ENCODE measurements at regions not wholly inside any gene's neighbourhood (a gene's known extent, or its start where the extent isn't known, plus 50 kb on each side); places are given as distances from the start of the nearest gene placed in this dataset.

DNA sequence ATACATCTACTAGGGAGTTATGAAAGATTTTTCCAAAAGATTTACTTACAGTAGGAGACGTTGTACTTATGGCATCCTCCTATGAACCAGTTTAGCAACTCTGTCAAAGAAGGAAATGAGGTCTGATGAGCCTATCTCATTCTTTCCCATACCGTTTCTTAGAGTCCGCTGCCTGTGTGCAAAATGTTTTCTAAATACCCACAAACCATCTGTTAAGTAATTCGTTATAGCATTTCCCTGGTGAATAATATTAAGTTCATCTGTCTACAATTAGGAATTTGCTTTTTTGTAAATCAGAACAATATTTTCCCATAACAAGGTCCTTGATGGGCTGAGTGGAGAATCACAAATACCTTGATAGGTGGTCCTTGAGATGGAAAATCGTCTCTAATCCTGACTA lies 178.8 kb upstream of the TMTC4 start:
- TF ChIP-seq GATA2 (IDR thresholded peaks at IDR 0.05; ENCODE audit: low read depth, low read length): no peak
- TF ChIP-seq GATA3 (IDR thresholded peaks at IDR 0.05; ENCODE audit: low read depth, low read length): no peak

DNA sequence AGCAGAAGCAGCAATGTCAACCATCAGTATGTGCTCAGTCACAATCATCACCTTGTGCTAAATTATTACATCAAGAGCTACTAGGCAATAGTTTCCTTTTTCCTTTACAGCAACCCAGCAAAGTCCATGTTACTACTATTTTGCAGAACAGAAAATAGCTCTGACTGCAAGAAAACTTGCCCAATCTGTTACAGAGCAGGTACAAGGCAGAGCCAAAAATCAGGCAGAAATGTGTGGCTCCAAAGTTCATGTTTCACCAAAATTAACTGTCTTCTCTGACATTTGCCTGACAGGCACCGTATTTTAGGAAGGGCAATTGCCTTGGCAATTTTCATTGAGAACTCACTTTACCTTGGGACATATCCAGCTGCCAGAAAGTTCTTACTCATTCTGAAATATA lies 177.6 kb upstream of the TMTC4 start:
- TF ChIP-seq GATA3 (IDR thresholded peaks at IDR 0.05; ENCODE audit: low read depth, low read length) (no peak), GATA2 (IDR thresholded peaks at IDR 0.05; ENCODE audit: low read depth, low read length) (no peak)

DNA sequence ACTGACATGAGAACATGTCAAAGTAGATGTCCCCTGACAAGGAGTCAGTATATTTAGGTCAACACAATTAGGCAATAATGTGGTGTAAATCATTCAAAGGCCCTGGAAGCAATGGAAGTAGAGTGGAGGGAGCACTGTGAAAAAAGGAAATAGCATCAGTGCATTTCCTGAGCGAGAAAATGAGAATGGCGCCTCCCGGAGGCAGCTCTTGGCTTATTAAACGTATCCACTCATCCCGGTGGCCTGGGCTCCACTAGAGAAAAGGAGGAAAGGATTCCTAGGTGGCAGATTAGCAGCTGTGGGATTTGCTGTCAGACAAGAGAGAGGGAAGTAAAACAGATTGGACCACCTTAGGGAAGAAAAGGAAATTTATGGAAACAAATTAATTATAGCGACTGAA lies 173.7 kb upstream of the TMTC4 start:
- TF ChIP-seq GATA3 (IDR thresholded peaks at IDR 0.05; ENCODE audit: low read depth, low read length): no peak
- no peak for TF ChIP-seq GATA2 (IDR thresholded peaks at IDR 0.05; ENCODE audit: low read depth, low read length)

DNA sequence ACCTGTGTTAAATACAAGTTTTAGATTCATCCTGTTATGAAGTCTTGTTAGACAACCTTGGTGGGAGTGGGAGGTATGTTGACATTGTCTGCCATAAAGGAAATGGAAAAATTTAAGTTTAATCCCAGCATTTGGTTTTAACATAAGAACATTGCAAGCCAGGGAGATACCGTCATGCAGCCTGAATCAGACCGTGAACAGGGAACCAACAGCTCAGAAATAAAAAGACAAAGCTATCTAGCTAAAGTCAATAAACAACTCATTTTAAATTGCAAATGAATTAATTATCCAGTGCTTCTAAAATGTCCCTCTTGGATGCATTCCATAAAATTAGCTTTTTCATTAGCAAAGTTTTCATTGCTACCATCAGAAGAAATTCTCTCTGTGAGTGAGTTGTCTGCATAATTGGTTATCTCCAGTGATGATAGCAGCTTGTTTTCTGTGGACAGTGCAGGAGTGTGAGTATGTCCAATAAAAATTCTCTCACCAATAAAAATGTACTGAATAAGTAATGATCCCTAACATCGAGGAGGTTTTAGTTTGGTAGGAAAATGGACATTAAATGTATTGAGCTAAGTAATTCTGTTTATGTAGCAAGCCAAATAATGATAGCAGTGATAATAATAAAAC lies 170.6 kb upstream of the TMTC4 start:
- no peak for TF ChIP-seq GATA3 (IDR thresholded peaks at IDR 0.05; ENCODE audit: low read depth, low read length)
- no peak for TF ChIP-seq GATA2 (IDR thresholded peaks at IDR 0.05; ENCODE audit: low read depth, low read length)

DNA sequence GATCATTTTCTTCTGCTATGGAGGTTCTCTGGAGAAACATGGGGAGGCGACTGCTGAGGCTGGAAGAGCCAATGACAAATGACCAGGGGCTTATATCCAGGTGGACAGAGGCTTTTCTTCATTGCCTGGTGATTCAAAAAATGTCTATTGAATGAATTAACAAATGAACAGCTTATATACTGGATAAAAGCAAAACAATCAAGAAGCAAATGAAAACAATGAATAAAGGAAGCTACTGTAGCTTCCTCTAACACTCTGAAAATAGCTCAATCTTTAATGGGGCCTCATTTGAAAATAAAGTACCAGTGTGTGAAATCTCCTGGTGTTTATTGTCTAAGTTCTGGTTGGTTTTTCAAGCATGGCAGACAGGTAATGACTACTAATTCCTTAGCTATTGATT lies 167.5 kb upstream of the TMTC4 start:
- TF ChIP-seq GATA3 (IDR thresholded peaks at IDR 0.05; ENCODE audit: low read depth, low read length): no peak
- no peak for TF ChIP-seq GATA2 (IDR thresholded peaks at IDR 0.05; ENCODE audit: low read depth, low read length)

DNA sequence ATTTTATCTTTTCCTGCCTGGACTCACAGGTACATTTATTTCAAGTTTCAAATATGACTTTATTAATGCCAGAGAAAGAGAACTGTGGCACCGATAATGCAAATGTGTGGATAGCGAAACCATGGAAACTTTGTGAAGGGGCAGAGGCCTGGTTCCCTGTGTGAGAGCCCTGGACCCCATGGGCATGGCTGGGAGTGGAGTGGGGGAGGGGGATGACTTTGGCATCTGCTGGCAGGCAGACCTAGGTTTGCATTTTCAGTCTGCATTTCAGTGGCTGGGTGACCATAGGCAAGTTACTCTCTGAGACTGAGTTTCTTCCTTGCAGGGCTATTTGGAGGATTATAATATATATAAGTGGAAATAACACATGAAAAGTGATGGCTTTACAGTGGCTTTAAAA lies 163.8 kb upstream of the TMTC4 start:
- TF ChIP-seq GATA3 (IDR thresholded peaks at IDR 0.05; ENCODE audit: low read depth, low read length): no peak
- TF ChIP-seq GATA2 (IDR thresholded peaks at IDR 0.05; ENCODE audit: low read depth, low read length): no peak

DNA sequence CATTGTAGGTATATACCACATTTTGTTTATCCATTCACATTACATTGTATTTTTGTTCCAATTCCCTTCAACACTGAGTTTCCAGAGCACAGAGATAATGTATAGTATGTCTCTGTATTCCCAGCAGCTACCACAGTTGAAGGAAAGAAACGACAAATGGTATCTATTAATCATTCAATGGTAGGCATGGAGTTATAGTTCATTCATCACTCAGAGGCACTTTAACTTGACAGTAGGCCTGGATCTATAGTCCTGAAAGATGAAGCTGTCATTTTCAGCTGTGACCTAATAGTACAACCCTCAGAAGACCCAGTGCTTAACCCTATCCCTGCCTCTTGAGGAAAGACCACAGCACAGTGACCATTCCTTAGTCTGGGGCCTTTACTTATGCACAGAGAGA lies 163.0 kb upstream of the TMTC4 start:
- TF ChIP-seq GATA2 (IDR thresholded peaks at IDR 0.05; ENCODE audit: low read depth, low read length) (no peak), GATA3 (IDR thresholded peaks at IDR 0.05; ENCODE audit: low read depth, low read length) (no peak)

DNA sequence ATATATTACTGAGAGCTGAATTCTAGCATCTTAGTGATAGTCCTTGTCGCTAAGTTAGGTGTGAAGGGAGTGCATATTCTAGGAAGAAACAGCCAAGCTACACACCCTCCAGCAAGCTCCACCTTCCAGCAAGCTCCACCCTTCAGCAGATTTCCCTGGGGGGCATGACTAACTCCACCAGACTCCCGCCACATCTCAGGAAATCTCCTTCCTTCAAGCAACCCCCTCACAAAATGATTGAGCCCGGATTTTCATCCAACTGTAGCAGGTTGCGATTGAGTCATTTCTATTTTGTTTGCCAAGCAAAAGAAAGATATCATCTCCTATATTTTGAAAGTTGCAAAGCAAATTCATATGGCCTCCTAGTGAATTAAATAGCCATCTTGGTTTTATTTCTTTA lies 162.1 kb upstream of the TMTC4 start:
- TF ChIP-seq GATA3 (IDR thresholded peaks at IDR 0.05; ENCODE audit: low read depth, low read length) (no peak), GATA2 (IDR thresholded peaks at IDR 0.05; ENCODE audit: low read depth, low read length) (no peak)

DNA sequence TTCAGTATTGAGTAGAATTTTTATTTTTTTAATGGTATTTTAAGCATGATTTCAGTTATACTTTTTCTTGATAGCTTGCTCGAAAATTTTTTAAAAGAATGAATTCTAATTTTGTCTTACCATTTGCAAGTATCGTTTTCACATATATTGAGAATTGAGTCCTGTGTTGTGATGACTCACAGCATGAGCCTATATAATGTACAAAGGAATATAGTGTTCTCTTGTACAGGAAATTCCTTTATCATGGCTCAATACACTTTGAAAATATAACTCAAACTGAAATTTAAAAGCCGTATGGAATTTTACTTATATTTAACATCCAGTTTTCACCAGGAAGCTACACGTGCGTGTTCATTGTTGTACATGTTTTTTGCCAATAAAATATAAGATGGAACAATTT lies 161.1 kb upstream of the TMTC4 start:
- TF ChIP-seq GATA2 (IDR thresholded peaks at IDR 0.05; ENCODE audit: low read depth, low read length) (no peak), GATA3 (IDR thresholded peaks at IDR 0.05; ENCODE audit: low read depth, low read length) (no peak)

DNA sequence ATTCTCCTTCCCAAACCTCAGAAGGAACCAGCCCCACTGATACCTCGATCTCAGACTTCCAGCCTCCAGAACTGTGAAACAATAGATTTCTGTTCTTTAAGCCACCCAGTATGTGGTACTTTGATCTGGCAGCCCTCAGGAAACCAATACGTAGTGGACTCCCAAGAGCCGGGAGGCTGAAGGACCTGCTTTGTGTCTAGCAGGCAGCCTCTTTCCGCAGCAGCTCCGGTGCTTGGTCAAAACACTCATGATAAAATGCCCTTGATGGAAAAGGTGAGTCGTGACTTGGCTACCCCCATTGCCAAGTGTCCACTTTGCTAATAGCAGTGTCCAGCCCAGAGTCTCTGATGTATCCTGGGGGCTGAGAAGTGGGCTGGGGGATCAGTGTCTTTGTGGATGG lies 158.8 kb upstream of the TMTC4 start:
- TF ChIP-seq GATA2 (IDR thresholded peaks at IDR 0.05; ENCODE audit: low read depth, low read length): no peak
- no peak for TF ChIP-seq GATA3 (IDR thresholded peaks at IDR 0.05; ENCODE audit: low read depth, low read length)

DNA sequence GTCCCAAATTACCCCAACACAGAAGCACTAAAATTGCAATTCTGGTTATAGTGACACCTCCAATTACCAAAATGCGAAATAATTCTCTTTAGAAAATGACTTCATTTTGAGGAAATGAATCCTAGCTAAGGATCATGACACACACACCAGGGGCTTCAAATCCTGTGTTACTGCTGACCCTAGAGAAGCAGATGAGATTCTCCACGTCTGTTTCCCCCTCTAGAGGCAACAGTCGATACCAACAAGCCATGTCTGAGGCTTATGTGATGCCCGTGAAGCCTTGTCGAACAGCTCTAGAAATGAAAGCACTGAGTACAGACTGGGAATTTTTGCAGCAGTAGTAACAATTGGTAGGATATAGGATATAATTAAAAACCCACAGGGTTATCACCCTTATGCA lies 153.6 kb upstream of the TMTC4 start:
- TF ChIP-seq GATA2 (IDR thresholded peaks at IDR 0.05; ENCODE audit: low read depth, low read length) (no peak), GATA3 (IDR thresholded peaks at IDR 0.05; ENCODE audit: low read depth, low read length) (no peak)

DNA sequence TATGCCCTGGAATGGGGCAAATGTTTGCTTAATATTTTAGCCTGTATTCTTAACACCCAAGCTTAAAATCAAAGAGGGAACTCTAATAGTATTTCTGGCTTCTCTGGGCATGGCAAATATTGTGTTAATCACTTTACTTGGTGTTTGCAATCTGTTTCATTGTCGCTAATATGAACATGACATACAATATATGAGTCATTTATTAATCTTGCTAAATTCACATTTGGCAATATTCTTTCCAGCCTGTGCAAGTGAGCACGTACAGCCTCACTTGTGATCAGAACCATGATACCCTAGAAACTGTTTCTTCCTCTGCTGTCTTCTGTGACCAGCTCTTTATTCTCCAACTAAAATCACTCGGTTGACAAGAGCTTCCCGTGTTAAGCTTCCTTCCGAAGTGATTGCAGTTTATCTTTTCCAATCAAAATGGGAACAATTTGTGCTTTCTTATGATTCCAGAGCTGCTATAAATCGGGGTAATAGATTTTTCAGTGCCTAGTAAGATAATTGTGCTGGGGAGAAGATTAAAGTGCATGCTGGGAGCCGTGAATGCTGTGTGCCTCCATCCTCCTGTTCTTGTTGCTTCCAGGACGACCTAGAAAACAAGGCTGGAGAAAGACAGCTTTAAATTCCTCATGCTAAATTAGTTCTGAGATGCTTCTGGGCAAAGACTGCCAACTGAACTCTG lies 153.0 kb upstream of the TMTC4 start:
- no peak for TF ChIP-seq GATA2 (IDR thresholded peaks at IDR 0.05; ENCODE audit: low read depth, low read length)
- no peak for TF ChIP-seq GATA3 (IDR thresholded peaks at IDR 0.05; ENCODE audit: low read depth, low read length)

DNA sequence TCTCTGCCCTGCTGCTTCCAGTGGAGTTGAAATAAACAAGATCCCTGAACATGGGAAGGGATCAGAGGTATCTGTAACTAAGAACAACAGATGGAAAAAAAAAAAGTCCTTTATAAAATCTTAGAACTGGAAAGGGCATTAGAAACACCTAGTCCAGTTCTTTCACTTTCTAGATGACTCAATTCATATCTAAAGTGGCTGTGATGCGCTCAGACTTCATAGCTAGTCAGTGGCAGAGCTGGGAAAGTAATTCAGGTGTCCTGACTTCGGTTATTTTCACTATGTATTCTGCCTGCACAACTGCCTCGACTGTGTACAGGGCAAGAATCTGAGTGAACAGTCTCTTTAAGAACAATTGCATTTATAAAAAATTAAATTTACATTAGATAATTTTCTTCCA lies 151.8 kb upstream of the TMTC4 start:
- TF ChIP-seq GATA3 (IDR thresholded peaks at IDR 0.05; ENCODE audit: low read depth, low read length): no peak

DNA sequence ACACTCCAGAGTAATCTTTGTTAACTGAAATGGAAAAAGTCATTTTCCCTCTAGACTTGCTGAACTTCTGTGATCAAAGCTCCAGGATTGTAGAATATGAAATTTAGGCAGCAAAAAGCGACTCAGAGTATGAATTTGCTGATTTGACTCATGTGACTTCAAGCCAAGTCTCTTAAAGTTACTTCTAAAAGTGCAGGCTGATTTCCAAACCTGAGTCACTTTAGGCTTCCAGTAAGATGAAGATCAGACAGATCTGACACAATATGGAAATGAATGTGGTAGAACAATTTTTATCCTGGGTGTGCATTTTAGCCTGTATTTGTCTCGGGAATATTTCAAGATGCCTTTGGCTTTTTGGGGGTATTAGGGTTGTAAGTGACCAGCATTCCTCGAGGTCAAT lies 151.0 kb upstream of the TMTC4 start:
- TF ChIP-seq GATA2 (IDR thresholded peaks at IDR 0.05; ENCODE audit: low read depth, low read length) (no peak), GATA3 (IDR thresholded peaks at IDR 0.05; ENCODE audit: low read depth, low read length) (no peak)

DNA sequence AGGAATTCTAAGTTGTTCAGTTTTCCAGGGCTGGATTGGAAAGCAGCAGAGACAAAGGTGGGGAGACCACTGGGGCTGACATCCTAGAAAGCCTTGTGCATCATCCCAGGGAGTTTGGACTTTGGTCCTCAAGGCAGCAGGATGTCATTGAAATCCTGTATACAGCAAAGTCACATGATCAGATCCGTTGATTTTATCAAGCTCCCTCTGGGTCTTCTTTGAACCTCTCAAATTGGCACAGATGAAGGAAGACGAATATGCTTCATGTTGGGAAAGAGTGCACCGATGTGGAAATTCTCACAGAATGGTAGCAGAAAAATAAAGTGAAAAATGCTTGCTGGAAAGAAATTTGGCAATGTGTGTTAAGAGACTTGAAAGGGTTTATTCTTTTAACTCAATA lies 149.8 kb upstream of the TMTC4 start:
- TF ChIP-seq GATA2 (IDR thresholded peaks at IDR 0.05; ENCODE audit: low read depth, low read length) (no peak), GATA3 (IDR thresholded peaks at IDR 0.05; ENCODE audit: low read depth, low read length) (no peak)

DNA sequence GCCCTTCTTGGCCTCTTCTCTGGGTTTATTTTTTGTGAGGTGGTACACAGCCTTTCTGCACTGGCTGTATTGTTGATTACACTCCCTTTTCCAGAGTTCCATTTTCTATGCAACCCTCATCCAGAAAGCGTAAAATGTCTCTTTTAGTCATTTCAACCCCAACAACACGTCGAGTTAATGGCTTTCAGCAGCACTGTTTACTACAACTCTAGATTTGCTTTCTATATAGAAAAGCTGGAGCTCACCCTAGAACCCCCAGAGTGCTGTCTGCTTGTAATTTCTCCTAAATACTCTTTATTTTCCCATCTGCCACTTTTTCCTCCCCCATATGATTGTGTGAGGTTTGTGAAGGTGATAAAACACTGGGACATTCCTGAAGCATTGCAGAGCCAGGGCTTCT lies 148.9 kb upstream of the TMTC4 start:
- TF ChIP-seq GATA3 (IDR thresholded peaks at IDR 0.05; ENCODE audit: low read depth, low read length): no peak
- no peak for TF ChIP-seq GATA2 (IDR thresholded peaks at IDR 0.05; ENCODE audit: low read depth, low read length)
